CD4-positive, alpha-beta T cell treated with Interleukin-4 for 1 hour (primary cell): ENCODE measurements at regions not wholly inside any gene's neighbourhood (a gene's known extent, or its start where the extent isn't known, plus 50 kb on each side); places are given as distances from the start of the nearest gene placed in this dataset.

Experiments
- DNase-seq, 2 donors: peaks; one replicate each; pipeline ENCODE4 v3.0.0-alpha.2; 2020 to 2022

DNA sequence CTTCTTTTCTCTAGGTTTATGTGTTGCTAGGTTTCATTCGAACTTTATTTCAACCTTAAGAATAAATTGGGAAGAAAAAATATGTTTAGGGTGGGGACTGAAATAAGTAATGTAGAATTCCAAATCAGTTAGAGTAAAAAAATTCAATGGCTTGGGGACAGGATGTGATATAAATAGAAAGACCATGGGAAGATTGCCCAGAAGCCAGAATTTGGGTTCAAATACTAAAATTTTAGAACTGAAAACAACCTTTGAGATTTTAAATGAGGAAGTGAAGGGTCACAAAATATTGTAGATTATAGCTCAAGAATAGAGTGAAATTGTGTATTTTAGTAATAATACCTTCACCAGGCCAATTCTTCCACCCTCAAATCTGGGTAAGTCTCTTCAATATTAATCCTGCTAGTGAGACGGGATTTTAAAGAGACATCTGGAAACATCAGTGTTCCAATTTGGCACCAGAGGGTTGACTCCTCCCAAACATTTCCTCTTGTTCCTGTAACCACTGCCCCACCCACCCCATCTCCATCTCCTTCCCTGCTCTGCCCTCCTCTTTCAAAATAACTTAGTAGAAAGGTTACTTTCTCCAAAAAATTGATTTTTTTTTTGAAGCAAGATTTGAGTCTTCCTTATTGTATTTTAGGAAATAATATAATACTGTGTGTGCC lies 51.3 kb upstream of the FAM3C start:
- no peak for DNase-seq

GRCh38 chr7:121446526-121446925 lies 50.4 kb upstream of the FAM3C start:
- no peak for DNase-seq
